Right cardiac atrium (tissue), 5 donors: ENCODE measurements at regions not wholly inside any gene's neighbourhood (a gene's known extent, or its start where the extent isn't known, plus 50 kb on each side); places are given as distances from the start of the nearest gene placed in this dataset.

Experiments used
- ATAC-seq, 2 donors: fragments of 200-7000 bp; cut with Tn5 transposase; one replicate each; pipeline versions ENCODE4 v1.8.0 to v1.9.1; 2020; ENCODE audit warnings: moderate library complexity in 2 of 2, mild to moderate bottlenecking in 1 of 2
- DNase-seq, 3 donors: peaks; one replicate each; pipeline ENCODE4 v3.0.0-alpha.2; 2020
- H3K27ac ChIP-seq: one replicate; pipeline ENCODE4 v1.5.1; 2013; ENCODE audit warnings: mild to moderate bottlenecking, low read length, control low read depth, moderate library complexity
- H3K27me3 ChIP-seq: one replicate; pipeline ENCODE4 v1.6.1; 2013; ENCODE audit not compliant: control insufficient read depth, insufficient read depth
- H3K4me1 ChIP-seq: one replicate; pipeline ENCODE4 v1.6.1; 2013; ENCODE audit warnings: low read length; ENCODE audit not compliant: control insufficient read depth, insufficient read depth
- H3K4me3 ChIP-seq: one replicate; pipeline ENCODE4 v1.5.1; 2013; ENCODE audit warnings: low read length, control low read depth
- H3K9me3 ChIP-seq: one replicate; pipeline ENCODE4 v1.6.1; 2013; ENCODE audit warnings: low read length; ENCODE audit not compliant: control insufficient read depth
- WGBS: extraction: QIAGEN DNeasy Blood & Tissue Kit; methylation state at CpG from one replicate; pipeline ENCODE4 v1.1.7; 2013; 5-methylcytosine and 5-hydroxymethylcytosine counted together
- intact Hi-C, 4 donors: fragments of 100-400 bp; cut with DNase I; formaldehyde crosslinking; loops; one replicate each; pipeline versions ENCODE4 v1.11.0 to v1.14.0; 2022 to 2023
- donor health status: healthy with polysubstance abuse.
- donor health status: DM: no; HTN: yes; CAD: no.
- donor health status: DM: no; HTN: no; CAD: no.
- donor health status: DM: no; HTN: yes; CAD: no; lungs with severe emphysema.
- donor health status: DM: yes; HTN: yes; CAD: no.

- ATAC-seq = no peak
- Histone ChIP-seq H3K27ac (no peak overlapping the region), H3K27me3 (no peaks in the 10 kb centered on the region), H3K4me3 (no peak overlapping the region), H3K4me1 (no peaks in the 10 kb centered on the region), H3K9me3 (no peaks in the 10 kb centered on the region)
- DNase-seq = no peak
- intact Hi-C loops = no loop called here
- WGBS = 80% methylated on average over 4 of the region's 4 CpGs
Measured at GRCh38 chr19:28899703-28900102, 313.2 kb downstream of the UQCRFS1 start.

- WGBS = 58% methylated on average over 5 of the region's 5 CpGs
- no peak for DNase-seq
- H3K4me3 ChIP-seq = no peak overlapping the region
- H3K27ac ChIP-seq = no peak overlapping the region
- intact Hi-C loops = no loop called here
- no peak for ATAC-seq
- H3K9me3 ChIP-seq = no peaks in the 10 kb centered on the region
- H3K4me1 ChIP-seq = no peaks in the 10 kb centered on the region
- no peaks in the 10 kb centered on the region for H3K27me3 ChIP-seq
Measured at GRCh38 chr19:28898249-28898648, 314.7 kb downstream of the UQCRFS1 start.

GRCh38 chr19:28889941-28890670, 322.8 kb downstream of the UQCRFS1 start:
- WGBS = 70% methylated on average over 14 of the region's 14 CpGs
- H3K4me3 ChIP-seq = no peak overlapping the region
- H3K4me1 ChIP-seq = no peaks in the 10 kb centered on the region

GRCh38 chr19:28887920-28888618, 324.9 kb downstream of the UQCRFS1 start:
- no peak for ATAC-seq
- DNase-seq = peak in 1 of 3 donors; percentile 43
- H3K4me1 ChIP-seq = no peaks in the 10 kb centered on the region
- H3K9me3 ChIP-seq = no peaks in the 10 kb centered on the region
- H3K27me3 ChIP-seq = no peaks in the 10 kb centered on the region
- no peak overlapping the region for H3K27ac ChIP-seq
- intact Hi-C loops = loop anchor here in 1 of 4 donors (10.0 kb wide), 1 partner anchor 377 kb away; no protein-coding TSS in a partner anchor
- H3K4me3 ChIP-seq = no peak overlapping the region
- 60% methylated on average over 14 of the region's 14 CpGs for WGBS

More at GRCh38 chr19:28889941-28890670, 322.8 kb downstream of the UQCRFS1 start:
- Histone ChIP-seq H3K27me3 (no peaks in the 10 kb centered on the region), H3K27ac (no peak overlapping the region), H3K9me3 (no peaks in the 10 kb centered on the region)
- ATAC-seq (no peak), DNase-seq (no peak)
- intact Hi-C loops = loop anchor here in 1 of 4 donors (10.0 kb wide), 1 partner anchor 375 kb away; no protein-coding TSS in a partner anchor

- ATAC-seq = no peak
- intact Hi-C loops = loop anchor here in 1 of 4 donors (10.0 kb wide), 1 partner anchor 378 kb away; no protein-coding TSS in a partner anchor
- no peak overlapping the region for H3K4me3 ChIP-seq
Measured at GRCh38 chr19:28886708-28887107, 326.2 kb downstream of the UQCRFS1 start.

GRCh38 chr19:28885965-28886364, 327.0 kb downstream of the UQCRFS1 start:
- intact Hi-C loops = loop anchor here in 1 of 4 donors (10.0 kb wide), 1 partner anchor 379 kb away; no protein-coding TSS in a partner anchor
- H3K27ac ChIP-seq = no peak overlapping the region

More at GRCh38 chr19:28886708-28887107, 326.2 kb downstream of the UQCRFS1 start:
- Histone ChIP-seq H3K27me3 (no peaks in the 10 kb centered on the region), H3K27ac (no peak overlapping the region), H3K9me3 (no peaks in the 10 kb centered on the region), H3K4me1 (no peaks in the 10 kb centered on the region)
- DNase-seq = no peak
- WGBS = 39% methylated on average over 3 of the region's 3 CpGs

GRCh38 chr19:28884786-28885476, 328.0 kb downstream of the UQCRFS1 start:
- no peaks in the 10 kb centered on the region for H3K27me3 ChIP-seq
- H3K27ac ChIP-seq = no peak overlapping the region
- 54% methylated on average over 12 of the region's 12 CpGs for WGBS
- intact Hi-C loops = loop anchor here in 1 of 4 donors (10.0 kb wide), 1 partner anchor 380 kb away; no protein-coding TSS in a partner anchor
- no peak overlapping the region for H3K4me3 ChIP-seq
- no peaks in the 10 kb centered on the region for H3K9me3 ChIP-seq
- no peak for DNase-seq
- no peaks in the 10 kb centered on the region for H3K4me1 ChIP-seq
- no peak for ATAC-seq

More at GRCh38 chr19:28885965-28886364, 327.0 kb downstream of the UQCRFS1 start:
- no peak for DNase-seq
- Histone ChIP-seq H3K4me3 (no peak overlapping the region), H3K9me3 (no peaks in the 10 kb centered on the region), H3K4me1 (no peaks in the 10 kb centered on the region), H3K27me3 (no peaks in the 10 kb centered on the region)
- WGBS = 57% methylated on average over 4 of the region's 4 CpGs
- ATAC-seq = no peak

- 16% methylated on average over 9 of the region's 9 CpGs for WGBS
- peak overlapping the region; percentile 14 for H3K4me3 ChIP-seq
Measured at GRCh38 chr19:28883241-28883693, 329.7 kb downstream of the UQCRFS1 start.

GRCh38 chr19:28882818-28883217, 330.1 kb downstream of the UQCRFS1 start:
- intact Hi-C loops = loop anchor here in 1 of 4 donors (10.0 kb wide), 1 partner anchor 382 kb away; no protein-coding TSS in a partner anchor
- DNase-seq = no peak
- Histone ChIP-seq H3K27ac (peak overlapping the region; percentile 68), H3K4me1 (no peaks in the 10 kb centered on the region), H3K9me3 (no peaks in the 10 kb centered on the region), H3K27me3 (no peaks in the 10 kb centered on the region), H3K4me3 (no peak overlapping the region)
- peak in 1 of 2 donors; percentile 14 for ATAC-seq
- WGBS = 34% methylated on average over 6 of the region's 6 CpGs

More at GRCh38 chr19:28883241-28883693, 329.7 kb downstream of the UQCRFS1 start:
- no peaks in the 10 kb centered on the region for H3K4me1 ChIP-seq
- intact Hi-C loops = loop anchor here in 1 of 4 donors (10.0 kb wide), 1 partner anchor 382 kb away; no protein-coding TSS in a partner anchor
- DNase-seq (peak in 2 of 3 donors; percentile 71), ATAC-seq (peak; percentile 76 to 84)
- H3K27me3 ChIP-seq = no peaks in the 10 kb centered on the region
- peak overlapping the region; percentile 83 for H3K27ac ChIP-seq
- H3K9me3 ChIP-seq = no peaks in the 10 kb centered on the region

- no peak for DNase-seq
- Histone ChIP-seq H3K4me3 (no peak overlapping the region), H3K27me3 (no peaks in the 10 kb centered on the region), H3K9me3 (no peaks in the 10 kb centered on the region), H3K4me1 (no peaks in the 10 kb centered on the region), H3K27ac (no peak overlapping the region)
- 55% methylated on average over 8 of the region's 8 CpGs for WGBS
- no peak for ATAC-seq
- intact Hi-C loops = loop anchor here in 1 of 4 donors (10.0 kb wide), 1 partner anchor 383 kb away; no protein-coding TSS in a partner anchor
Measured at GRCh38 chr19:28881616-28882015, 331.3 kb downstream of the UQCRFS1 start.
